Endothelial cell of umbilical vein (primary cell): ENCODE measurements at regions not wholly inside any gene's neighbourhood (a gene's known extent, or its start where the extent isn't known, plus 50 kb on each side); places are given as distances from the start of the nearest gene placed in this dataset.

Experiments used
- BruUV-seq: library from RNA; stranded (reverse); fragments of 400-500 nt; replicated peaks from 2 replicates; lab custom pipeline; 2021; lab: Mats Ljungman, UMichigan
- CTCF ChIA-PET: fragments of 300-600, 350-600 bp; sonication (Branson Sonifier 250); formaldehyde crosslinking; loops from one replicate; lab custom pipeline; 2021; ENCODE audit warnings: antibody characterized with exemption, inconsistent platforms; lab: Charles Lee
- POLR2A ChIA-PET: fragments of 300-600, 350-600 bp; sonication (Branson Sonifier 250); formaldehyde crosslinking; loops from one replicate; lab custom pipeline; 2021; ENCODE audit warnings: antibody characterized with exemption, inconsistent platforms; lab: Charles Lee
- DNase-seq: peaks from one replicate; pipeline ENCODE4 v3.0.0-alpha.2; 2011; ENCODE audit warnings: low read depth, low spot score
- FAIRE-seq: peaks from 2 replicates; lab custom pipeline; 2011; peaks lifted over from hg19 to GRCh38; lab: Jason Lieb, UNC
- H2AFZ ChIP-seq: 2 replicates; pipeline ENCODE4 v1.6.0; 2012; ENCODE audit warnings: low read depth, low read length, control low read depth, inconsistent platforms
- H3K27ac ChIP-seq: 2 replicates; pipeline ENCODE4 v1.5.1; 2011; ENCODE audit warnings: low read depth, mild to moderate bottlenecking, control low read depth, low read length, moderate library complexity; ENCODE audit not compliant: insufficient read depth
- H3K27me3 ChIP-seq, 2 experiments: 2 replicates each; pipeline versions ENCODE4 v1.6.0 to v1.6.1; 2011; ENCODE audit warnings: low read length in 2 of 2, mixed read lengths in 1 of 2; ENCODE audit not compliant: control insufficient read depth in 2 of 2, insufficient read depth in 2 of 2
- H3K36me3 ChIP-seq, 2 experiments: 2 replicates in 1 of 2; 3 replicates in 1 of 2; pipeline ENCODE4 v1.5.1; 2011; ENCODE audit warnings: low read length in 2 of 2, mild to moderate bottlenecking in 1 of 2, moderate library complexity in 1 of 2; ENCODE audit not compliant: control insufficient read depth in 2 of 2, insufficient read depth in 2 of 2; ENCODE audit errors: extremely low read depth in 1 of 2
- H3K4me1 ChIP-seq: 3 replicates; pipeline ENCODE4 v1.5.1; 2011; ENCODE audit warnings: mild to moderate bottlenecking, low read length; ENCODE audit not compliant: control insufficient read depth, insufficient read depth; ENCODE audit errors: extremely low read depth
- H3K4me2 ChIP-seq: 2 replicates; pipeline ENCODE4 v1.6.1; 2011; ENCODE audit warnings: low read length, control low read depth, mixed read lengths; ENCODE audit not compliant: insufficient read depth
- H3K4me3 ChIP-seq, 3 experiments: fragments of 200-600 bp in 1 of 3; sonication (generic), shearing (Covaris generic) in 1 of 3; replicated peaks in 1 of 3; 2 replicates each; pipeline ENCODE4 v1.5.1; 2011 to 2016; ENCODE audit warnings: control low read depth in 3 of 3, low read length in 3 of 3, mild to moderate bottlenecking in 2 of 3, inconsistent platforms in 1 of 3, low read depth in 1 of 3, moderate library complexity in 1 of 3; ENCODE audit not compliant: insufficient read depth in 1 of 3
- H3K79me2 ChIP-seq: 2 replicates; pipeline ENCODE4 v1.6.0; 2012; ENCODE audit warnings: low read length, inconsistent platforms; ENCODE audit not compliant: control insufficient read depth, insufficient read depth
- H3K9ac ChIP-seq: replicated peaks from 2 replicates; pipeline ENCODE3; 2011; ENCODE audit warnings: low read length, control low read depth; ENCODE audit not compliant: insufficient read depth; ENCODE audit errors: extremely low read depth
- H3K9me1 ChIP-seq: replicated peaks from 3 replicates; pipeline ENCODE4 v1.6.0; 2011; ENCODE audit warnings: mild to moderate bottlenecking, low read length; ENCODE audit not compliant: control insufficient read depth, insufficient read depth; ENCODE audit errors: extremely low read depth
- H3K9me3 ChIP-seq: replicated peaks from 2 replicates; pipeline ENCODE4 v1.5.1; 2012; ENCODE audit warnings: low read length, inconsistent platforms; ENCODE audit not compliant: control insufficient read depth, insufficient read depth
- H4K20me1 ChIP-seq: replicated peaks from 2 replicates; pipeline ENCODE3; 2011; ENCODE audit warnings: mild to moderate bottlenecking, low read length; ENCODE audit not compliant: control insufficient read depth, insufficient read depth; ENCODE audit errors: extremely low read depth
- CTCF ChIP-seq, 2 donors: IDR thresholded peaks; 1 replicate in 1 of 2; 2 replicates in 1 of 2; pipeline ENCODE4 v1.5.1; 2011; ENCODE audit warnings: low read length in 2 of 2, mild to moderate bottlenecking in 2 of 2, moderate library complexity in 2 of 2, control low read depth in 1 of 2, inconsistent platforms in 1 of 2, low read depth in 1 of 2; ENCODE audit not compliant: insufficient read depth in 1 of 2; ENCODE audit errors: extremely low read depth in 1 of 2
- EZH2 ChIP-seq: IDR thresholded peaks from 2 replicates; pipeline ENCODE4 v1.6.1; 2012; ENCODE audit warnings: borderline replicate concordance, low read depth, mild to moderate bottlenecking, moderate library complexity, low read length, inconsistent platforms; ENCODE audit not compliant: severe bottlenecking
- FOS ChIP-seq: IDR thresholded peaks from 2 replicates; pipeline ENCODE4 v1.6.1; 2011; ENCODE audit warnings: mild to moderate bottlenecking, low read length, moderate library complexity, borderline replicate concordance; ENCODE audit not compliant: insufficient read depth
- GATA2 ChIP-seq: IDR thresholded peaks from 2 replicates; pipeline ENCODE4 v1.7.0; 2011; ENCODE audit warnings: low read depth, mild to moderate bottlenecking, moderate library complexity, mixed read lengths, low read length; ENCODE audit not compliant: insufficient read length, insufficient read depth
- MAX ChIP-seq: IDR thresholded peaks from 2 replicates; pipeline ENCODE4 v1.6.1; 2011; ENCODE audit not compliant: insufficient read depth, insufficient read length
- MYC ChIP-seq: IDR thresholded peaks from one replicate; pipeline ENCODE4 v1.6.1; 2011; ENCODE audit warnings: mild to moderate bottlenecking, low read depth, low read length
- POLR2A ChIP-seq: IDR thresholded peaks from 2 replicates; pipeline ENCODE4 v1.6.1; 2012; ENCODE audit warnings: low read depth, mild to moderate bottlenecking, control low read depth, low read length
- POLR2AphosphoS5 ChIP-seq: IDR thresholded peaks from 2 replicates; pipeline ENCODE4 v1.6.1; 2012; ENCODE audit warnings: low read depth, mild to moderate bottlenecking, control low read depth, low read length, moderate library complexity; ENCODE audit not compliant: insufficient read depth
- dilution Hi-C: fragments of 300-500 bp; cut with MboI; formaldehyde crosslinking; loops from one replicate; pipeline ENCODE4 v1.15.0; 2019; ENCODE audit warnings: low sequenced_read_pairs; ENCODE audit not compliant: extremely low pct_ligation_motif_present
- intact Hi-C: fragments of 100-400 bp; cut with micrococcal nuclease; formaldehyde crosslinking; loops from one replicate; pipeline ENCODE4 v1.10.0; 2022

GRCh38 chr2:105625632-105626031 lies 119.1 kb upstream of the NCK2 start:
- Histone ChIP-seq H2AFZ (no peak overlapping the region), H3K9ac (no peak overlapping the region), H4K20me1 (no peaks in the 10 kb centered on the region), H3K79me2 (no peaks in the 10 kb centered on the region), H3K27ac (no peak overlapping the region), H3K9me1 (no peaks in the 10 kb centered on the region), H3K4me2 (no peak overlapping the region), H3K9me3 (no peaks in the 10 kb centered on the region), H3K36me3 (no peaks in the 10 kb centered on the region), H3K4me3 (no peak overlapping the region), H3K4me1 (no peaks in the 10 kb centered on the region), H3K27me3 (no peaks in the 10 kb centered on the region)
- no peak for TF ChIP-seq POLR2A
- TF ChIP-seq FOS = no peak
- TF ChIP-seq GATA2 = no peak
- no peak for TF ChIP-seq MAX
- no peak for TF ChIP-seq CTCF (IDR thresholded peaks at IDR 0.05; ENCODE audit: extremely low read depth in 1 of 2, insufficient read depth in 1 of 2, low read depth in 1 of 2, low read length in 2 of 2)
- no peak for TF ChIP-seq POLR2AphosphoS5
- no peak for TF ChIP-seq EZH2
- no peak for TF ChIP-seq MYC
- FAIRE-seq (no peak), DNase-seq (no peak)
- dilution Hi-C loops = no loop called here
- intact Hi-C loops = no loop called here
- CTCF ChIA-PET = interaction anchor here (0.5 kb wide), 1 partner anchor 857 kb away, joined by 3 read pairs; no protein-coding TSS in a partner anchor
- POLR2A ChIA-PET = no interaction called here
- no TSS peak for BruUV-seq
